AG08395 (cell line): ENCODE measurements at regions not wholly inside any gene's neighbourhood (a gene's known extent, or its start where the extent isn't known, plus 50 kb on each side); places are given as distances from the start of the nearest gene placed in this dataset.
"Not testable (repeated sequence)": the region's sequence is repeated elsewhere in the genome, so short reads cannot be mapped to it uniquely, and the experiment has no call there.

ENCODE experiments used
- DNase-seq: peaks from one replicate; pipeline ENCODE4 v3.0.0; 2012; ENCODE audit warnings: mixed read lengths, low spot score

DNA sequence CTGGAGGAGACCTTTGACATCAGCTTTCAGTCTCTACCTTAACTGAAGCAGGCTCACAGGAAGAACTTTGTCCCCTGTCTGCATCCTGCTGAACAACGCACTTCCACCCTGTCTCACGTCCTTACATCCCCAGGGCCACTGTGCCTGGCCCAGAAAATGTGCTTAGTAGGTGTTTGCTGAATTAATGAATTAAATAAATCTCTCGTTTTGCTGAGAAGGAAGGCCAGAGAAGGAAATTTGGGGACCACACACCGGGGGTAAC lies 54.3 kb upstream of the CREB3L1 start:
- DNase-seq, result no peak

DNA sequence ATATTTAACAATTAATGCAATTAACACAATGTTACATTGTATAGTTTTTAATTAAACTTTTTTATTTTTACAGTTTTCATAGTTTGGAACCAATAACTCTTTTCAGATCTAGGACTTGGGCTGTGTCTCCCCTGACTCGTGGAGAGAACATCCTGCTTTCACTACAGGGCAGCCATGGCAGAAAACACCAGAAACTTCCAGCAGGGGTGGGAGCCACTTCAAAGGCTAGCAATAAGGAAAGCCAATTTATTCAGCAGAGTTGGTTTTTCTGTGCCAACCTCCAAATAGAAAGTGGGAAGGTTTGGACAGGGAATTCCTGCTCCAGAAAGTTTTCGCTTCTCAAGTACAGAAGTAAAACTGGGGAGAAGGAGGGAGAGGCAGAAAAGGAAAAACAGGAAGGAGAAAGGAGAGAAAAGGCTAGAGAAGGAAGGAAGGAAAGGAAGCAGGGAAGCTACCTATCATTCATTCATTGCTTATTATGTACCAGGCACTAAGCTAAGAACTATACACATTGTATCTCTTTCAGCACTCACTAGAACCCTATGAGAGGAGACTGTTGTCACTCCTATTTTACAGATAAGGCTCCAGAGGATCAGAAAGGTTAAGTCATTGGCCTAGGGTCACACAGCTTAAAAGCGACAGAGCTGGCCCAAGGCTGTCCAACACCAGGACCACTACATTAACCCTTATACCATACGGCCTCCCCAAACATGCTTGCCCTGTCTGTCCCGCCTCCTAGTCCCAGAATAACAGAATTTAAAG lies 54.8 kb upstream of the CREB3L1 start:
- no peak for DNase-seq

DNA sequence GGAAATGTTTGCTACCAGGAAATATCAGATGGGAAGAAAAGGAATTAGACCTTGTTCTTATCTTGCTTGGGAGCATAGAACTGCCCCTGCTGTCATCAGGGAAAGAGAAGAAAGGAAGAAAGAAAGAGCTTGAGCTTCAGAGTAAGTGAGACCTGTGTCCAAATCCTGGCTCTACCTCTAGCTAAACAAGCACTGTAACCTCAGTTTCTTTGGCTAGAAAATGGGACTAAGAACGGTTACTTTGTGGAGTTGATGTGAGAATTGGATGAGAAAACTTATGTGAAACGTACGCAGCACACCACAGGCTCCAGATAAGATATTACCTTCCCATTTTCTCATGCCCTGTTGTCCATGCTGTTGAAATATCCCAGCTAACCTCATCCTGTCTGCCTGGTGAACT lies 57.1 kb upstream of the CREB3L1 start:
- DNase-seq, result no peak

GRCh38 chr11:46216765-46217089 lies 60.7 kb upstream of the CREB3L1 start:
- DNase-seq, result no peak

GRCh38 chr11:46216019-46216764 lies 61.3 kb upstream of the CREB3L1 start:
- DNase-seq, result no peak

DNA sequence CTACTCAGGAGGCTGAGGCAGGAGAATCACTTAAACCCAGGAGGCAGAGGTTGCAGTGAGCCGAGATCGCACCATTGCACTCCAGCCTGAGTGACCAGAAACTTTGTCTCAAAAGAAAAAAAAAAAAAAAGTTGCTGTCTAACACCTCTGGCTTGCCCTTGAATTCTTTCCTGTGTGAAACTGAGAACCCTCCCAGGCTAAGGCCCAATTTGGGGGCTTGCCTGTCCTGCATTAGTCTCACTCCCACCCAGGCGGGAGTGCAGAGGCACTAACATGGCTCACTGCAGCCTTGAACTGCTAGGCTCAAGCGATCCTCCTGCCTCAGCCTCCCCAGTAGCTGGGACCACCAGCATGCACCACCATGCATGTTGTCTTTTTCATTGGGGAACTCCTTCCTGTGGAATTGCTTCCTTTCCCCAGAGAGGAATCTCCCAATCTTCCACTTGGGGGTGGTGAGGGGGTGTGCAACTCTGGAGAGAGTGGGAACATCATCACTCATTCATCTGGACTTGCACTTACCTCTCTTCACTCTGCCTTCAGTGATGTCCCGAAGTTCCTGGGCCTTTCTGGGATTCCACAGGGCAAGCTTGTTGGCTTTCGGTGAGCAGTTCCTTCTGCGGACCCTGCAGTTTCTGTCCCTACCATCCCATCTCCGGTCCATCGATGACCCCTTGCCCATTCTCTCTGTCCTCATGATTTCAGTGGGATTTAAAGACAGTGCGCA lies 62.1 kb upstream of the CREB3L1 start:
- DNase-seq, result no peak

DNA sequence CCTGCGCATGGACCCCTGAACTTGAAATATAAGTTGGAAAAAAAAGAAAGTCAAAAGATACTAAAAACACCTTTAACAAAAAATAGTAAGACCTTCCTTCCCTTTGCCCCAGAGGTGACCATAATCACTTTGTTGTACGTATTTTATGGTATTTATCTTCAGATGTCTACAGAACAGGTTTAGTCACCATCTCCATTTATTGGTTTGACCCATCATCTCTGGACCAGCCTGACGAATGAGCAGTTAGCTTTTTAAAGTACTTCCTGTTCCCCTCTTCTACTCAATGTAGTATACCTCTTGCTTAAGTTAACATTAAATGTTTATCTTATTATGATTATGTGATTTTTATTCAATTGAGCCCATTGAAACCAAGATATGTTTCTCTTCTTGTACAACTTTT lies 64.7 kb upstream of the CREB3L1 start:
- no peak for DNase-seq

- no peak for DNase-seq
Observed at GRCh38 chr11:46210856-46211255, 66.6 kb upstream of the CREB3L1 start.

- peak; percentile 81 for DNase-seq
Observed at GRCh38 chr11:46210133-46210636, 67.3 kb upstream of the CREB3L1 start.

- DNase-seq, result not testable (repeated sequence)
Observed at GRCh38 chr11:46209624-46210023, 67.8 kb upstream of the CREB3L1 start.

DNA sequence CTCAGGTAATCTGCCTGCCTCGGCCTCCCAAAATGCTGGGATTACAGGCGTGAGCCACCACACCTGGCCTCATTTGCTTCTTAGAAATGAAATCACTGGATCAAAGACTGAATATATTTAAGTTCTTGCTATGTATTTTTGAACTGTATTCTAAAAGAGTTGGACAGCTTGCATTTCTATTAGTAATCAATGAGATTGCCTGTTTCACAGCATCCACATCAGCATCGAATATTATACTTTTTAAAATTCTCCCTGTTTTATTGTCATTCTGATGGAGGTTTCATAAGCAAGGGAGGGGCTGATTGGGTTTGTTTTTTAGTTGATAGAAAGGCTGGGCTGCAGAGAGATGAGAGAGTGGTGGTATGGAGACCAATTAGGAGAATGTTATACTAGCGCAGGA lies 68.7 kb upstream of the CREB3L1 start:
- DNase-seq, result no peak

DNA sequence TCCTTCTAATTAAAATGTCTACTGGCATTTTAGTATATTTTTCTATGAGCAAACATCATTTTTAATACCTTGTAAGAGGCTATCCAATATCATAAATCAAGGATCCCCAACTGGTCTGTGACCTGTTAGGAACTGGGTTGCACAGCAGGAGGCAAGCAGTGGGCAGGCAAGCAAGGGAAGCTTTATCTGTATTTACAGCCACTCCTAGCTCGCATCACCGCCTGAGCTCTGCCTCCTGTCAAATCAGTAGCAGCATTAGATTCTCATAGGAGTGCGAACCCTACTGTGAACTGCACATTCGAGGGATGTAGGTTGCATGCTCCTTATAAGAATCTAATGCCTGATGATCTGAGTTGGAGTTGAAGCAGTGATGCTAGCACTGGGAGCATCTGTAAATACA lies 70.2 kb upstream of the CREB3L1 start:
- DNase-seq, result no peak

GRCh38 chr11:46204415-46204814 lies 73.0 kb upstream of the CREB3L1 start:
- DNase-seq, result not testable (repeated sequence)

DNA sequence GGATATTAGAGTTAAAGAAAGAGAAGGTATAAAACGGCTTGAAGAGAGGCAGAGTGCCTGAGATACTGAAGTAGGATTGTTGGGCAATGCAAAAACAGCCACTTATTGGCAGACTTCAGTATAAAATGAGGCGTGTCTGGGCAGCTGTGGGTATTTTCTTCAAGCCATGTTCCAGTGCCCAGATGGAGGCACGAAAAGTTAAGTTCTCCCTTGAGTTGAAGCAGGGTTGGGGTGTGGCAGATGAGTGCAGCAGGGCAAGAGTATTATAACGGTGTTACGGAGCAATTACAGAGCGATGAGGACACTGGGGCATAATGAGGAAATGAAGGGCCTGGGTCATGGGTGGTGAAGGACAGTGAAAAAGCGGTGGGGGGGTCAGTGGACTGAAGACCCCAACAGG lies 73.7 kb upstream of the CREB3L1 start:
- DNase-seq, result no peak

GRCh38 chr11:46202696-46203391 lies 74.6 kb upstream of the CREB3L1 start:
- no peak for DNase-seq

DNA sequence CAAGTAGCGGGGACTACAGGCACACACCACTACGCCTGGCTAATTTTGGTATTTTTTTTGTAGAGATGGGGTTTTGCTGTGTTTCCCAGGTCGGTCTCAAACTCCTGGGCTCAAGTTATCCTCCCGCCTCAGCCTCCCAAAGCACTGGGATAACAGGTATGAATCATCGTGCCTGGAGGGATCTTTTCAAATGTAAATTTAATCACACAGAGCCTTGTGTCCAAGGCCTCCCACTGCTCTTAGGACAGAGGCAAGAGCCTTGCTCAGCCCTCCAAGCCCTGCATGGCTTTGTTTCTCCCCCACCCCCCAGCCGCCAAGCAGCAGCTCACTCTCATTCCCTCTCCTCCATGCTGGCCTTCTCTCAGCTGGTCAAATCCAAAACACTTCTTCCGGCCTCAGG lies 75.3 kb upstream of the CREB3L1 start:
- no peak for DNase-seq

DNA sequence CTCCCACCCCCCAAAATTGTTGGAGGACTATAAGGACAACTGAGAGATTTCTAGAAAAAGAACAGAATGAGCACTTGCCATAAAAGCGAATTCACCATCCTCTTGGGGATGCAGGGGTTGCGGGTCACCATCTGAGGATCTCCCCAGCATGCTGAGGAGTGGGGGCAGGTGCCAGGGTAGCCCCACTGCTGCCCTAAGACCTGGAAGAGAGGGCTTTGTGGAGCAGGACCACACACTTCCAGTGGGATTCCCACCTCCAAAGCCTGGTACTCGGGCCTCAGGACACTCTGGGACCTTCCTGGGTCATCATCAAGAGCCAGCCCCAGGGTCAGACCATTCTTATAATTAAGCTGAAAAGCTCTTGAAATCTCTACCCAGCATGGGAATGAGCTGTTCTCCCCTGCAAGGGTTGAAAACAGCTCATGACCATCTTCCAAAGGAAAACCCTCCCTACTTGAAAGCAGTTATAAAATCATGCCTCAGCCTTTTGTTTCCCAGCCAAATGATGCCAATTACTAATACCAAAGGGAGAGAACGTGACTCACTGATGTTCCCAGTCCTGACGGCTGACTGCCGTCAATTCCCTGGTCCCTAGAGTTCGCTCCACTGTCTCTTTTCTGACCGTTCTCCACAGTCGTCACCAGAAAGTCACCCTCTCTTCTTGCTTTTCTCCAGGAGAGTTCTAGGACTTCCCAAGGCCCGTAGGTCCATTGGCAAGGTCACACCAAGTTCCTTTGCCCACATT lies 76.8 kb upstream of the CREB3L1 start:
- peak; percentile 41 for DNase-seq

DNA sequence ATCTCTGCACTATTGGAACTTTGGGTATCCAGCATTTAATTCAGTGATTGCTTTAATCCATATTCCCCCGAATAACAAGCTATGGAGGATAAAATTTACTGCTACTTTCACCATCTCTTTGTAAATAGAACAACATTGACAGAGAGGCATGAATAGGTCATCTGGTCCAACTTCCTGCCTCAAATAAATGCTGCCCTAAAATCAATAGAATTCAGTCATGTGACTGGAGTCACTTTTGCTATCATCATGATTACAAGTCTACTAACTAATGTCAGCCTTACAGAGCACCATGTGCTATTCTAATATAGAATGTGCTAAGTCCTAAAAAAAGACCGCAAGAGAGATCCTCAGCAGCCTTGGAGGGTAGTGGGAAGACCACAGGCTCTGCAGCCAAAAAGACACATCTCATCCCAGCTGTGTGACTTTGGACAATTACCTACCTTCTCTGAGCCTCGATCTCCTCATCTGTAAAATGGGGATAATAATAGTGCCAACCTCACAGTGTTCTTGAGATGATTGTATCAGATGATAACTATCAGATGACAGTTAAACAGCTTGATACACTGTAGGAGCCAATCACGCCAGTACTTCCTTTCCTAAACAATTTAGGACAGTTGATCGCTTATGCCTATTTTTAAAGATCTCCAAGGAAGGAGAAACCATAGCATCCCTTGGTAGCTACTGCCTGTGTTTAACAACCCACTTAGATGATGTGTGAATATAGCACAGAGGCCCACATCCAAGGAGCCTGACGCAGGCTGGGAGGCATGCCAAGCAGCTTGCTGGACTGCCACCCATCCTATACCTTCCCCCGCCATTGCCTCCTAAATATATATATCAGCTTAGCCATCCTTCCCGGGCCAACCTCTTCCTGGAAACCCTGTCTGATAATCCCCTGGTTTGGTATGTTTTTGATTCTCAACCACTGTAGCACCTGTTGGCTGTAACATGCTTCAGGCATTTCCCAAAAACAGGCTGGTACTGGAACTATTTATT lies 77.3 kb upstream of the PHF21A start:
- DNase-seq, result no peak

- DNase-seq, result no peak
Observed at GRCh38 chr11:46197421-46197820, 76.2 kb upstream of the PHF21A start.

DNA sequence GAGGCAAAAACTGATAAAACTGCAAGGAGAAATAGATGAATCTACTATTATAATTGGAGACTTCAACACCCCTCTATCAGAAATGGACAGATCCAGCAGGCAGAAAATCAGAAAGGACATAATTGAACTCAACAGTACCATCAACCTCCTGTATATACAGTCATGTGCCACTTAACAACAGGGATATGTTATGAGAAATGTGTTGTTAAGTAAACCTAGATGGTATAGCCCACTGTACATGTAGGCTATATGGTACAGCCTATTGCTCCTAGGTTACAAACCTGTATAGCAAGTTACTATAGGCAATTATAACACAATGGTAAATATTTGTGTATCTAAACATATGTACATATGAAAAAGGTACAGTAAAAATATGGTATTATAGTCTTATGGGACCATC lies 66.8 kb upstream of the PHF21A start:
- no peak for DNase-seq

DNA sequence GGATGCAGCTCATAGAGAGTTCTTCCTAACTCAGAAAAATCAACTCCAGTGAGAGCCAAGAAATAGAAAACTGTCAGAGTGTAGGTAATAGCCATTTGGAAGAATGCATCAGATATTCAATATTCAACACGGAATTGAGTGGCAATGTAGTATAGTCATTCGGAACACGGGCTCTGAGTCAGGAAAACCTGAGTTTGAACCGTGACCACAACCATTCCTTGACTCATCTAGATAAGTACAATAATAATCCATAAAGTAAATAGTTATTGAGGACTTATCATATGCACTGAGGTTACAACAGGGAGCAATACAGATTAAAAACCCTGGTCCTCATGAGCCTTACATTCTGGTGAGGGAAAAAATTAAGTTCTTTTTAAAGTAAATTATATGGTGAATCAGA lies 62.6 kb upstream of the PHF21A start:
- DNase-seq, result no peak
